ENCODE measurements at regions not wholly inside any gene's neighbourhood (a gene's known extent, or its start where the extent isn't known, plus 50 kb on each side); places are given as distances from the start of the nearest gene placed in this dataset.
A peak's percentile ranks its signal among the peaks of the same experiment; 100 is the strongest.

DNA sequence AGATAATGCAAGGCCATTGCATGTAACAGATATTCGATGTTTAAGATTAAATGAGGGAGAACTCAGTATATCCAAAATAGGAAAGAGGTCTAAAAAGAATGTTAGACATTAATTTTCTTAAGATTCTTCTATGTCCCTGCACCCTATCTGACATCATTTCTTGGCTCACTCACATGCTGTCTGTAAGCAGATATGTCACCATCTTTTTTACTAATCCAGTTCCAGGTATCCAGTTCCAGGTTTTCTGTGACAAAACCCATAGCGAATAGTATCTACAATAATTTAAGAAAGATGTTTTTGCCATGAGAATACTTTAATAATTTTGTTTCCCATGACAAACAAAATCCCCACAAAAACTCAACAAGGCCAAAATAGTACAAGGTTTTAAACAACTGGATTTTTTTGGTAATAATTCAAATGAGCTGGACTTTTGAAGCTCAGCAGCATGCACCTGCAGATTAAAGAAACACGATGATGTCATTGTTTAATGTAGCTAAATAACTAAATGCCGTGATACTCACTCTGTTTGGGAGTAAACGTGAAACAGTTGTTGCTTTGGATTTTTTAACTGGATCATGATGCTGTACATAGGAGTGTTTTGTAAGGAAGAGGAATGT lies 867.6 kb downstream of the EPHA3 start:
- Histone ChIP-seq H3K9ac (replicated peaks; ENCODE audit: extremely low read depth, insufficient read depth, low read length) (no peak overlapping the region), H2AFZ (ENCODE audit: low read depth, low read length) (no peak overlapping the region), H3K4me1 (ENCODE audit: control insufficient read depth, extremely low read depth, insufficient read depth, low read length) (no peaks in the 10 kb centered on the region), H4K20me1 (replicated peaks; ENCODE audit: control insufficient read depth, extremely low read depth, insufficient read depth, low read length) (no peaks in the 10 kb centered on the region), H3K79me2 (ENCODE audit: control insufficient read depth, insufficient read depth, low read length) (no peaks in the 10 kb centered on the region), H3K9me1 (replicated peaks; ENCODE audit: control insufficient read depth, extremely low read depth, insufficient read depth, low read length) (no peaks in the 10 kb centered on the region), H3K27me3 (ENCODE audit: control insufficient read depth in 2 of 2, insufficient read depth in 2 of 2, low read length in 2 of 2) (no peaks in the 10 kb centered on the region), H3K27ac (ENCODE audit: insufficient read depth, low read depth, low read length) (no peak overlapping the region), H3K9me3 (replicated peaks; ENCODE audit: control insufficient read depth, insufficient read depth, low read length) (peaks cover 6% of the 10 kb centered on the region), H3K4me2 (ENCODE audit: insufficient read depth, low read length) (no peak overlapping the region), H3K36me3 (ENCODE audit: control insufficient read depth in 2 of 2, extremely low read depth in 1 of 2, insufficient read depth in 2 of 2, low read length in 2 of 2) (no peaks in the 10 kb centered on the region), H3K4me3 (replicated peaks in 1 of 3; ENCODE audit: insufficient read depth in 1 of 3, low read depth in 1 of 3, low read length in 3 of 3) (no peak overlapping the region)
- no peak for DNase-seq (ENCODE audit: low read depth, low spot score)
- no peak for FAIRE-seq
- intact Hi-C loops (cut with micrococcal nuclease) (no loop called here), dilution Hi-C loops (cut with MboI; ENCODE audit: extremely low pct_ligation_motif_present, low sequenced_read_pairs) (no loop called here)
- TF ChIP-seq POLR2AphosphoS5 (IDR thresholded peaks at IDR 0.05; ENCODE audit: insufficient read depth, low read depth, low read length) (no peak), POLR2A (IDR thresholded peaks at IDR 0.05; ENCODE audit: low read depth, low read length) (no peak), GATA2 (IDR thresholded peaks at IDR 0.05; ENCODE audit: insufficient read depth, insufficient read length, low read depth, low read length) (no peak), MYC (IDR thresholded peaks at IDR 0.05; ENCODE audit: low read depth, low read length) (no peak), EZH2 (IDR thresholded peaks at IDR 0.05; ENCODE audit: borderline replicate concordance, low read depth, low read length, severe bottlenecking) (no peak)
- POLR2A ChIA-PET: no interaction called here
- CTCF ChIA-PET: no interaction called here
- BruUV-seq (replicated peaks): no TSS peak

DNA sequence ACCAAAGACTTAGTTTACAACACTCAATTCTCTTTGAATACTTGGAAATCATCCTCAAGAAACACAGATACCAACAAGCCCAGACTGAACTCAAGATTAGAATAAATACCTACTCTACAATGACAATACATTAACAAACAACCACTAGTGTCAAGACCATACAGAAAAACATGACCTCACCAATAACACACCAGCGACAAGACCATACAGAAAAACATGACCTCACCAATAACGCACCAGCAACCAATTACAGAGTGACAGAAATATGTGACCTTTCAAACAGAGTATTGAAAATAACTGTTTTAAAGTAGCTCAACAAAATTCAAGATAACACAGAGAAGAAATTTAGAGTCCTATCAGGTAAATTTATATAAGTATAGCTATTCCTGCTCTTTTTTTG lies 876.0 kb downstream of the EPHA3 start:
- FAIRE-seq (no peak), DNase-seq (ENCODE audit: low read depth, low spot score) (no peak)
- BruUV-seq (replicated peaks): no TSS peak
- H3K27me3 ChIP-seq (ENCODE audit: control insufficient read depth in 2 of 2, insufficient read depth in 2 of 2, low read length in 2 of 2): no peaks in the 10 kb centered on the region
- H3K36me3 ChIP-seq (ENCODE audit: control insufficient read depth in 2 of 2, extremely low read depth in 1 of 2, insufficient read depth in 2 of 2, low read length in 2 of 2): no peaks in the 10 kb centered on the region
- no peak overlapping the region for H3K4me3 ChIP-seq (replicated peaks in 1 of 3; ENCODE audit: insufficient read depth in 1 of 3, low read depth in 1 of 3, low read length in 3 of 3)
- H2AFZ ChIP-seq (ENCODE audit: low read depth, low read length): no peak overlapping the region
- no peaks in the 10 kb centered on the region for H3K9me1 ChIP-seq (replicated peaks; ENCODE audit: control insufficient read depth, extremely low read depth, insufficient read depth, low read length)
- H3K27ac ChIP-seq (ENCODE audit: insufficient read depth, low read depth, low read length): no peak overlapping the region
- no peaks in the 10 kb centered on the region for H3K79me2 ChIP-seq (ENCODE audit: control insufficient read depth, insufficient read depth, low read length)
- peaks cover 2% of the 10 kb centered on the region for H3K9me3 ChIP-seq (replicated peaks; ENCODE audit: control insufficient read depth, insufficient read depth, low read length)
- TF ChIP-seq POLR2AphosphoS5 (IDR thresholded peaks at IDR 0.05; ENCODE audit: insufficient read depth, low read depth, low read length) (no peak), POLR2A (IDR thresholded peaks at IDR 0.05; ENCODE audit: low read depth, low read length) (no peak), MYC (IDR thresholded peaks at IDR 0.05; ENCODE audit: low read depth, low read length) (no peak), GATA2 (IDR thresholded peaks at IDR 0.05; ENCODE audit: insufficient read depth, insufficient read length, low read depth, low read length) (no peak), JUN (IDR thresholded peaks at IDR 0.05; ENCODE audit: borderline replicate concordance, insufficient read depth, insufficient read length, low read depth) (peak; percentile 25)
- no peak overlapping the region for H3K9ac ChIP-seq (replicated peaks; ENCODE audit: extremely low read depth, insufficient read depth, low read length)
- H3K4me2 ChIP-seq (ENCODE audit: insufficient read depth, low read length): no peak overlapping the region
- dilution Hi-C loops (cut with MboI; ENCODE audit: extremely low pct_ligation_motif_present, low sequenced_read_pairs): no loop called here
- no peaks in the 10 kb centered on the region for H3K4me1 ChIP-seq (ENCODE audit: control insufficient read depth, extremely low read depth, insufficient read depth, low read length)
- no peaks in the 10 kb centered on the region for H4K20me1 ChIP-seq (replicated peaks; ENCODE audit: control insufficient read depth, extremely low read depth, insufficient read depth, low read length)
- ChIA-PET POLR2A (no interaction called here), CTCF (no interaction called here)
- intact Hi-C loops (cut with micrococcal nuclease): no loop called here

Data from endothelial cell of umbilical vein (primary cell).